GM08714 (cell line): ENCODE measurements at regions not wholly inside any gene's neighbourhood (a gene's known extent, or its start where the extent isn't known, plus 50 kb on each side); places are given as distances from the start of the nearest gene placed in this dataset.

Experiments used
- H3K4me3 ChIP-seq: fragments of 200-500 bp; sonication (Bioruptor generic); 2 replicates; pipeline ENCODE4 v1.5.1; 2014; ENCODE audit warnings: mild to moderate bottlenecking, low read length, inconsistent platforms
- ZNF274 ChIP-seq: IDR thresholded peaks from 2 replicates; pipeline ENCODE4 v1.6.1; 2012; ENCODE audit warnings: mild to moderate bottlenecking, low read depth, low read length

DNA sequence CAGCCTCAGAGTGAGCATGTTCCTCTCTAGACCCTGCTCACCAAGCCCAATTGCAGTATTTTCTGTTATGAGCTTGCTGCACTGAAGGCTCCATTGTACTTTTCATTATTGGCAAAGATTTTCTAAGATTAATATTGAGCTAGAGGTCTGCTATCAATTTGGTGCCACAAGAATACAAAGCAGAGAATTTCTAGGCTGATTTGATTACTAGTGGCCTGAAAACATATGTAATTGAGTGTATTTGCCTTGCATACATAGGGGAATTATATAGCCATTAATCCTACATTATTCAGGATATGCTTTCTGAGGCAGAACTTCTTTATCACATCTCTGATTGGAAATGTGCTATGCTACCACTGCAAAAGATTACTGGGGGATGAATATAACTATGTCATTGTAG, 322.9 kb upstream of the ZC3H12C start:
- TF ChIP-seq ZNF274, result no peak
- H3K4me3 ChIP-seq, result no peak overlapping the region

DNA sequence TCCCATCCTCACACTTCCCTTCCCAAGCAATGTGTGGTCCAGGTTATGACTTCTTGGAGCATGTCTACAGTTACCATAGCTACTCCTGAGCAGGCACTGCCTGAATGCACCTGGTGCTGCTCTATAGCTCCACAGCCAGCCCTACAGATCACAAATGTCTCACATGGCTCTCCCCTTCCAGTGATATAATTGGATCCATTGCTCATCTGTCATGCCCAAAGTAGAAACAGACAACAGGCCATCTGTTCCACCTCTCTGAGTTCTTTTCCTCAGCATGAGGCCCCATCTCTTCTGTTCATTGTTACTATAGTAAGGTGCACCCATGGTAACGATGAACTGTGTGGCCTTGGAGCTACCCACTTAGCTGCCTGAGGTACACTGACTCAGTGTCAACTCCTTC, 320.3 kb upstream of the ZC3H12C start:
- TF ChIP-seq ZNF274, result no peak
- H3K4me3 ChIP-seq, result no peak overlapping the region

DNA sequence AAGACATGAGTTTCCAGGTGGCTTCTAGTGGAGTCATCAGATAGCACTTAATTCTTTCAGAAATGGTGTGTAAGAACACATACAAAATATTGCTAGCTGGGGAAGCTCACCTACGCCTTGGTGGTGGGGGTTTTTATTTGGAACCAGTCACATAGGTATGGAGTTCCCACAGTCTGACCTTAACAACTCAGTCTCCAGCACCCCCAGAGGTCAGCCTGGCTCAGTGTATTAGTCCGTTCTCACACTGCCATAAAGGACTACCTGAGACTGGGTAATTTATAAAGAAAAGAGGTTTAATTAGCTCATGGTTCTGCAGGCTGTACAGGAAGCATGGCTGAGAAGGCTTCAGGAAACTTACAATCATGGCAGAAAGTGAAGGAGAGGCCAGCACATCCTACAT, 317.5 kb upstream of the ZC3H12C start:
- no peak for TF ChIP-seq ZNF274
- no peak overlapping the region for H3K4me3 ChIP-seq

DNA sequence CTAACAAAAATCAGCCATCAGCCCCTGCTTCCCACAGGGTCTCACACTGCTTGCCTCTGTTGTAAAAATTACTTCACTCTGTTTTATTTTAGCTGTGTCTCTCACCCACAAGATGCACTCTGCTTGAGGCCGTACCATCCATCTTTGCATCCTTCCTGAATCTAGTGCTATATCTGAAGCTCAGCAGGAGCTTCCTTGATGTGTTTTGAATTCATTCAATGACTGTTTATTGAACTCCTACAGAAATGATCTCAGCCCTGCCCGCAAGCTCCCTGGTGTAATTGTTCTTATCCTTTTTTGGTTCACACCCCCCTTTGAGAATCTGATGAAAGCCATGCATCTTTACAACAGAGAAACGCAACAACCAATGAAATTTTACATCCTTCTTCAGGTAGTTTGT, 310.2 kb upstream of the ZC3H12C start:
- no peak overlapping the region for H3K4me3 ChIP-seq

DNA sequence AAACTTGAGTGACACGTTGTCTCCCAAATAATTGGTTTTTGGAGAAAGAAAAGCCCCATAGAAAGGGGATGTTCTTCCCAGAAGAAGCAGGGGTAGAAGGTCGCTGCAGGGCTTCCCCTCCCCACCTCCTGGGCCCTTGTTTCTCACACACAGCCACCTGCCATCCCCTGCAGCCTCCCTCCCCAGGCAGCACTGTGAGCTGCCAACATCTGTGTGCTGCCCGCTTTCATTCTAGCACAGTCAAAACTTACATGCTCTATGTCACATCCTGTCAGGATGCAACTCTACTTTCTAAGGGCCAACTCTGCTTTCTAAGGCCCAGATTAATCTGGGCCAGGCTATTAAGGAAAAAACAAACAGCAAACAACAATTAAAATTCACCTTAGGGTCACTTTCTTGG, 309.4 kb upstream of the ZC3H12C start:
- no peak for TF ChIP-seq ZNF274
- H3K4me3 ChIP-seq, result no peak overlapping the region

More for the DNA sequence above, 310.2 kb upstream of the ZC3H12C start:
- TF ChIP-seq ZNF274, result no peak

DNA sequence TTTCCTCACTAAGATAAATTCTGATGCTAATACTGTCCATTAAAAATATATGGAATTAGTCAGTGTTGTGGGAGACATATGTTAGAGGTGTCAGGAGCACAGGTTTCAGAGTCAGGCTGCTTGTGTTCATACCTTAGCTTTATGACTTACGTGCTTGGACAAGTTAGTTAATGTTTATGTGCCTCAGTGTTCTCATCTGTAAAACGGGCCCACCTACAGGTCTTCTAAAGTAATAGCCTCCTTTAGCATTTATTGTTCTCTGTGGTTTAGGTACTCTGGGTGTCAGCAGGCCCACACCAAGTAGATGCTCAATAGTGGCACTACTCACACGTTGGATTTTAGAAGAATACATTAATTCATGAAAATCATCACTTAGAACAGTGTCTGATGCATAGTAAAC, 308.7 kb upstream of the ZC3H12C start:
- no peak for TF ChIP-seq ZNF274
- no peak overlapping the region for H3K4me3 ChIP-seq

DNA sequence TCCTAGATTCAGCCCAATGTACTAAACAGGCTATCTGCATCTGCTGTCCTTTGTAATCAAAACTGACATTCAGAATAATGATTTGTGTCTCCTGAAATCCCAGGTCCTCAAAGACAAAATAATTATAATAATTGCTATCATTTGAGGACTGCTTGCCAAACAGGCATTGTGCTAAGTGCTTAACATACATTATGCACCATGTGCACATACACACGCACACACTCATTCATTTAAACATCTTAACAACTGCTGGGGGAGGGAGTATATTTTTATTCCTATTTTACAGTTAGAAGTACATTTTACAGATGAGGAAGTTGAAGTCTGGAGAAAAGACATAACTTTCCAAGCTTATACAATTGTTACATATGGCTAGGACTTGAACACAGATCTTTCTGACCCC, 308.0 kb upstream of the ZC3H12C start:
- H3K4me3 ChIP-seq, result no peak overlapping the region
- TF ChIP-seq ZNF274, result no peak

DNA sequence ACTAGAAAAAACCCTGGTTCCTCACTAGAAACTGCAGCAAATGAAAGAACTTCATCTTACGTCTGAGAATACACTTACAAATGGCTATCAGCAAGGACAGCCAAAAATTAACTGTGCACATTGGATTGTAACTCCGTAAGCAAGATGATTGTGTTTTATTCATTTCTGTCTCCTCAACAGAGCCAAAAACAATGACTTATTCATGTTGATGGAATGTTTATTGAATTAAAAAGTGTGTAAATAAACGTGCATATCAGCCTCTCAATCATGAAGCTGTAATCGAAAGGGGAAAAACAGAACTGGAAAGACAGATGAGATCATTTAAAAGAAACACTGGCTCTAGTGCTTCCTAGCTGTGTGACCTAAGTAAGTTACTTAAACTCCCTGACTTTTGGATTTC, 307.5 kb upstream of the ZC3H12C start:
- TF ChIP-seq ZNF274, result no peak
- no peak overlapping the region for H3K4me3 ChIP-seq

DNA sequence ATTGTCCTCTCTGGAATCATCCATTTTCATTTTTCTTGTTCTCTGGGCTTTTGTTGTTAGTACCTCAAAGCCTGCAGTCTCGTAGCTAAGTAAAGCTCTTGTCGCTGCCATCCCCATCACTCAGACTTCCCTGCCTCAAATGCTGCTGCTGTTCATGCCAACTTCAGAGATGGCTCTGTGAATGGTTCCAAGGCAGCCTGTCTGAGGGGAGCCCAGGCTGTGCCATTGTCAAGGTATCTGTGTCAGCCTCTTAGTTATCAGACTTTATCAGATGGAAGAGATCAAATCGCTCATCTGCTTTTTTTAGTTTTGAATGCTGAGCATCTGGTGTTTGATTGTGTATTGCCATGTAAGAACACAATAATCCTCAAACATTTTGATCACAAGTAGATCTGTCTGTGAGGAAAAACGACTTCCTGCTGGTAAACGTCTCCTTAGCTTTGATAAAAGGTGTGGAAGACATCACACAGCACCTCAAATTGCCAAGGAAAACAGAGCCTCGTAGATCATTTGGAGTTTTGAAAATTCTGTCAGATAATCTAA, 304.2 kb upstream of the ZC3H12C start:
- no peak for TF ChIP-seq ZNF274
- H3K4me3 ChIP-seq, result no peak overlapping the region

DNA sequence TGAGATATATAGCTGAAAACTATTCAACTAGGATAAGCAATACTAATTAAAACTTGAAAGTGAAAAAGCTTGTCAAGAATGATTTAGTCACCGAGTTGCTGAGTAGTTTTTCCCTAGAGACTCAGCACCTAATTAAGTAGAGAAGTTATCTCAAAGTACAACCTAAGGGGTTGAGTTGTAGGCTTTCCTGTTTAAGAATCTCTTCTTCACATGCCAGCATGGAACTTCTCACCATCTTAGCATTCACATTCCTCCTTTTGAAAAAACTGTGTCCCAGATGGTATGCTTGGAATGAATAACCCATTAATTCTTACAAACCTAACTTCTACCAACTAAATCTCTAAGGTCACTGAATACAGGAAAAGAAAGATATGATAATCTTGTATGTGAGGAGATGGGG, 303.3 kb upstream of the ZC3H12C start:
- TF ChIP-seq ZNF274, result no peak
- H3K4me3 ChIP-seq, result no peak overlapping the region

DNA sequence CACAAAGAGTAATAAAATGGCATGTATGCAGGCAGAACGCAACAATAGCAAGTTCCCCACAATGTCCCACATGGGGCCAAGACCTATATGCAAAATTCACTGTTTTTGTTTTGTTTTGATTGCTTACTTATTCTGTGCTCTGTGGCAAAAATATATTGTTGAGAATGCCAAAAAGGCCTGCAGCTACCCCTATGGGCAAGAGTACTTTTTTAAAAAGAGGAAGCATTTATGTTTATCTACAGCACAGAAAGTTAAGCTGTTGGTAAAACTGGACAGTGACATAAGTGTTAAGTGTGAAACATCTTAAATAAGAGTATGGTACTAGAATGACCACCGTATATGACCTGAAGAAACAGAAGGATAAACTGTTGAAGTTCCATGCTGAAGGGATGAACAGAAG, 301.9 kb upstream of the ZC3H12C start:
- TF ChIP-seq ZNF274, result no peak

DNA sequence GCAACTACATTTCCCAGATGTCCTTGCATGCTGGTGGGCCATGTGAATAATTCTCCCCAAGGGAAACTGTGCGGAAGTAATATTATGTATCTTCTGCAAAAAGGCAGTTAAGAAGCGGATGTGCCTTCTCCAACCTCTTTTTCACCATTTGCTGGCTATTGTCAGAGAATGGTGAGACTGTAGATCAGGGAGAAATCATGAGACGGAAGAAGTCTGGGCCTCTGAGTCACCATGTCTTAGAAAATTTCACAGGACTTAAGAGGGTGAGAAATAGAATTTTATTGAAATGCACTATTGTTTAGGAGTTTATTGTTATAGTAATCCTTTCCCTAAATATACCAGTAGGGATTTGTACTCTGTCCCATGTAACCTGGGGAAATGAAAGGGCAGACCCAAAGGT, 298.7 kb upstream of the ZC3H12C start:
- no peak for TF ChIP-seq ZNF274
- H3K4me3 ChIP-seq, result no peak overlapping the region

More for the DNA sequence above, 301.9 kb upstream of the ZC3H12C start:
- no peak overlapping the region for H3K4me3 ChIP-seq

DNA sequence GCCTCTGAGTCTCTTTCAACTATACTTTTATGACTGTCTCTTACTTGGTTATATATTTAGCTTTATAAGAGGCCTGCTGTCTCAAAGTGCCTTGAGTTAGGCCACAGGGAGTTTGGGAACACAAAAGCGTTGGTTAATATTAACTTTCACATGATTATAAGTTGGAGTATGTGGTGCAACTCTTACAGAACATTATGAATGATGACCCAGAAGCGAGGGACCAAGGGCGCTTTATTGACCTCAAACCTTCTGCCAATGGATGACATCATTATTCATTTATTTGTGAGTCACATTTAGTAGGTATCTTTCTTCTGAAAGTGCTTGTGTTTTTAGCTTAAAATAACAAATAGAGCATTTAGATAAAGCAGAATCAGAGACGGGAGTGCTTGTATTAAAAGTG, 298.0 kb upstream of the ZC3H12C start:
- no peak overlapping the region for H3K4me3 ChIP-seq
- TF ChIP-seq ZNF274, result no peak

DNA sequence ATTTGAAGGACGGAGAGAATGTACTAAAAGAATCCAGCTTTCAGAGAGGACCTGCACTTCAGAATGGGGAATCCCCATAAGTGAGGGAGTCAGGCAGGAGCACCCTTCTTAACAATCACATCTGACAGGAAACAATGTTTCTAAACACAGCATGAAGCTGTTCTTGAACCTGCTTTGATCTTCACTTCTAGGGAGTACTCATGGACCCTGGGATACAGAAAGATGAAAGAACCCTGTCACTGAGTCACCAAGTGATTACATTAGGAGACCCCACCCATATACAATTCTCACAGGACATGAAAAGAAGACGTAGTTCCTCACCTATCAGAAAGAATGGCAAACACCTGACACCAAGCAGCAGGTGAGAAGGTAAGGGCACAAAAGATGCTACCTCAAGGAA, 296.9 kb upstream of the ZC3H12C start:
- no peak for TF ChIP-seq ZNF274
- H3K4me3 ChIP-seq, result no peak overlapping the region

DNA sequence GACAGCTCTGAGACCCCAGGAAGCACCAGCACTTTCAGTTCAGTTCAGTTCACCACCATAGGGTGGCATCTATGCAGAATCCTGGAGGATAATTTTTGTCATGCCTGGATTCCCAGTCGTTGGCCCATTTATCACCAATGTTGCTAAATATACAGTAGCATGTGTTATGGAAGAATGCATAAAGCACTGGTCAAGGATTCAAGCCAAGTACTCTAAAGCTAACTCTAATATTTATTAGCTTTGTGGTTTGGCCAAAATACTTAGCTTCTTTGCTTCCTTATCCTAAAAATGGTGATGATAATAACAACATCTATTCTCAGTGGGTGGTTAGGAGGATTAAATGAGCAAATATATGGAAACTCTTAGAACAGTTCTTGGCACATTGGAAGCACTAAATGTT, 294.7 kb upstream of the ZC3H12C start:
- TF ChIP-seq ZNF274, result no peak
- H3K4me3 ChIP-seq, result no peak overlapping the region

DNA sequence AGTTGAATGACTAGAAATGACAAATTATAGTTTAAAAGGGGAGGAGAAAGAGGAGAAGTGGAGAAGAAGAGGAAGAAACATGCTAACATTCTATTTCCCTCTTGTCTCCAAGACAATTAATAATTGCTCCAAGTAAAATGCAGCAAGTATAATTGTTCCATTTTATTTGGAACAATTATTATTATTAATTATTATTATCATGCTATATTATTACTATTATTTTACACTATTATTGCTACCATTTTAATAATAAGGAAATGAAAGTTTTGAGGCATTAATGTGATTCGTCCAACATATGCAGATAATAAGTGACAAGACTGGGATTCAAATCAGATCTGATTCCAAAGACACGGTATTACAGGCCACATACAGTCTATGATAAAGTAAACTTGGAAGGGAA, 293.6 kb upstream of the ZC3H12C start:
- no peak overlapping the region for H3K4me3 ChIP-seq
- TF ChIP-seq ZNF274, result no peak

DNA sequence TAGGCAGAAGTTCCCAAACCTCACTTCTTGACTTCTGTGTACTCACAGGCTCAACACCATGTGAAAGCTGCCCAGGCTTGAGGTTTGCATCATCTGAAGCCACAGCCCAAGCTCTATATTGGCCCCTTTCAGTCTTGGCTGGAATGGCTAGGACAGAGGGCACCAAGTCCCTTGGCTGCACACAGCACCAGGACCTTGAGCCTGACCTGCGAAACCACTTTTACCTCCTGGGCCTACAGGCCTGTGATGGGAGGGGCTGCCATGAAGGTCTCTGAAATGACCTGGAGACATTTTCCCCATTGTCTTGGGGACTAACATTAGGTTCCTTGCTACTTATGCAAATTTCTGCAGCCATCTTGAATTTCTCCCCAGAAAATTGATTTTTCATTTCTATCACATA, 288.3 kb upstream of the ZC3H12C start:
- no peak for TF ChIP-seq ZNF274
- no peak overlapping the region for H3K4me3 ChIP-seq

DNA sequence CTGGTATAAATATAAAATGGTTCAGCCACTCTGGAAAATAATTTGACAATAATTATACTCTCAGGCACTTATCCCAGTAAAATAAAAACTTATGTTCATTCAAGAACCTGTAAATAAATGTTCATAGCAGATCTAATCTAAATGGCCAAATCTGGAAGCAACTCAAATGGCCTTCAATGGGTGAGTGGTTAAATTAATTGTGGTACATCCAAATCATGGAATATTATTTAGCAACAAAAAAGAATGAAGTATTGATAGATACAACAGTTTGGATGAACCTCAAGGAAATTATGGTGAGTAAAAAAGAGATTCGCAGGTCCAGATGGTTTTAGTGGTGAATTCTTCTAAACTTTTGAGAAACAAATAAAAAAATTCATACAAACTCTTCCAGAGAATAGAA, 287.0 kb upstream of the ZC3H12C start:
- TF ChIP-seq ZNF274, result no peak
- no peak overlapping the region for H3K4me3 ChIP-seq
